ENCODE measurements at regions not wholly inside any gene's neighbourhood (a gene's known extent, or its start where the extent isn't known, plus 50 kb on each side); places are given as distances from the start of the nearest gene placed in this dataset.

DNA sequence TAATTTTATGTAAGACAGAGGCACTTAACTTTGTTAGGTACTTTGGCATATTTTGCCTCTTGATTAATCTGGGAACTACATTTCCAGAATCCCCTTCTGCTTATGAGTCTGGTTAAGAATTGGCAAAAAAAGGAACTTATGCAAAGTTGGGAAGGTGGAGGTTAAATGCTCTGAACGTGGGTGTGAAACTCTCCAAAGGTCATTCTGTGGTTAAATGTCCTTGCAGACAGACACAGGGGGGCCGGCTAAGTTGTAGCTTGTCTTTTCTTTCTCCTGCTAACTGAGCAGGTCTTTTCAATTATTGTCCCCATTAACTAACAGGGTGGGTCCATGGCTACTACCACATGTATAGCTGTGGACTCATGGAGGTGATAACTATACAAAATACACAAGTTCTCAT lies 248.6 kb upstream of the NOVA1 start:
- DNase-seq (ENCODE audit: insufficient read length, low spot score) (no peak), FAIRE-seq (peak; percentile 71)

- FAIRE-seq: peak; percentile 78
- DNase-seq (ENCODE audit: insufficient read length, low spot score): no peak
These were observed 251.7 kb upstream of the NOVA1 start for GRCh38 chr14:26849514-26849913.

DNA sequence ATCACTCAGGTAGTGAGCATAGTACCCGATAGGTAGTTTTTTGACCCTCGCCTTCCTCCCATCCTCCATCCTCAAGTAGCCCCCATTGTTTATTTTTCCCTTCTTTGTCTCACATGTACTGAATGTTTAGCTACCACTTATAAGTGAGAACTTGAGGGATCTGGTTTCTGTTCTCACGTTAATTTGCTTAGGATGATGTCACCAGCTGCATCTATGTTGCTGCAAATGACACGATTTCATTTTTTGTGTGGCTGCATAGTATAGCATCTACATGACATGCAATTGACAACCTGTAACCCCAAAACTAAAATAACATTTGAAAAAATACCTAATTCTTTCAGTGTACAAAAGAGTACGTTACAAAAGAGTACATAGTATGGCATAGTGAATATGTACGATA lies 254.0 kb upstream of the NOVA1 start:
- DNase-seq (ENCODE audit: insufficient read length, low spot score) (no peak), FAIRE-seq (peak; percentile 90)

DNA sequence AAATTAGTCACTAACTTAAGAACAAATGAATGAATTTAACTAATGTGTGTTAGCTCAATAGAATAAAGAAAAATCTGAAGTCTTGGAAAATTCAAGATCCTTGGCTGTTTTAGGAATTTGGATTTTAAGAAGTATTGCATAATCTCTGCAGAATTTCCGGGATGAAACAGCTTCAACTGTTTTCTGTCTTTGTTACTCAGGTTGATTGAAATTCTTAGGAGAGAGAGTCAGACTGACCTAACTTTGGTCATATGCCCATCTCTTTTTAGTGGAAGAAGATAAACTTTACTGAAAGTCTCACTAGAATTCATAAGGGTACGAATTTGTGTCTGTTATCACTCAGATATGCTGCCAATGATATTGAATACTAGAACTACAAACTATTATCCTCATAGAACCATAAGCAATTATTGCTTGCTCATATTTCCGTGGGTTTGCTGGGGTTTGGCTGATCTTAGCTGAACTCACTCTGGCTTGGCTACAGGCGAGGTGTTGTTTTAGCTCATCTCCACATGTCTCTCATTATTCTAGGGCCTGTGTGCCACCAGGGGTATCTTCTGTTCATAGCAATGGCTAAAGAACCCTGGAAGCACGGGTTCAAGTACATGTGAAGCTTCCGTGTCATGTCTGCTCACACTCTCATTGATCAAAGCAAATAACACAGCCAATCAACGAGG lies 257.4 kb upstream of the NOVA1 start:
- DNase-seq (ENCODE audit: insufficient read length, low spot score) (peak; percentile 46), FAIRE-seq (peak; percentile 85)

DNA sequence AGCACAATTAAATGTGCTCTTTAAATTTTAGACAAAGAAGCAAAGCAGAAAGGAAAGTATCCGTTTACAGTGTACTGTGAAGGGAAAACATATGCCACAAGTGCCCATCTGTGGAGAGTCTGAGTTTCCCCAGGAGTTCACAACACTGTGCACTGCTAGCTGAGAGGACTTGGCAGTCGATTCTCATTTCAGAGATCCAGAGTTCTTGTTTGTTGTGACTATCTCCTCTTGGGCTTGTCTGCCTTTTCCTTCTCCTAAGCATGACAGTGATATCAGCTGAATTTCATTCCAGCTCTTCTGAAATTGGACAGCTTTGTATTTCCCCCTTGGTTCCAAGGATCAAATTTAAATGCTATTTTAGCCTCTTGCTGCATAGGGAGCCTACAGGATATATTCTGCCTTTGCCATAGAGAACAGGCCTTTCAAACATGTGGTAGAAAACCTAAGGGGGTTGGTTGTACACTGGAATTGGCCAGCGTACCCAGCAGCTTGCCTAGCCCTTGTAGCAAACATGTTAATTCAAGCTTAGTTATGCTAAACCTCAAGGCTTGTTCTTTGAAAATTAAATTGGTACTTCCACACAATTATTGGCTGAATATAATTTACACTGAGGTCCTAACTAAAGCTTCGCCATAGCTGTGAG lies 259.2 kb upstream of the NOVA1 start:
- DNase-seq (ENCODE audit: insufficient read length, low spot score) (no peak), FAIRE-seq (peak; percentile 88)

- DNase-seq (ENCODE audit: insufficient read length, low spot score) (no peak), FAIRE-seq (no peak)
These were observed 261.6 kb upstream of the NOVA1 start for GRCh38 chr14:26859483-26859882.

GRCh38 chr14:26860111-26860510 lies 262.3 kb upstream of the NOVA1 start:
- FAIRE-seq (no peak), DNase-seq (ENCODE audit: insufficient read length, low spot score) (no peak)

- peak; percentile 67 for FAIRE-seq
- DNase-seq (ENCODE audit: insufficient read length, low spot score): peak; percentile 60
These were observed 265.9 kb upstream of the NOVA1 start for GRCh38 chr14:26863736-26864135.

GRCh38 chr14:26866721-26867120 lies 268.9 kb upstream of the NOVA1 start:
- FAIRE-seq: no peak

DNA sequence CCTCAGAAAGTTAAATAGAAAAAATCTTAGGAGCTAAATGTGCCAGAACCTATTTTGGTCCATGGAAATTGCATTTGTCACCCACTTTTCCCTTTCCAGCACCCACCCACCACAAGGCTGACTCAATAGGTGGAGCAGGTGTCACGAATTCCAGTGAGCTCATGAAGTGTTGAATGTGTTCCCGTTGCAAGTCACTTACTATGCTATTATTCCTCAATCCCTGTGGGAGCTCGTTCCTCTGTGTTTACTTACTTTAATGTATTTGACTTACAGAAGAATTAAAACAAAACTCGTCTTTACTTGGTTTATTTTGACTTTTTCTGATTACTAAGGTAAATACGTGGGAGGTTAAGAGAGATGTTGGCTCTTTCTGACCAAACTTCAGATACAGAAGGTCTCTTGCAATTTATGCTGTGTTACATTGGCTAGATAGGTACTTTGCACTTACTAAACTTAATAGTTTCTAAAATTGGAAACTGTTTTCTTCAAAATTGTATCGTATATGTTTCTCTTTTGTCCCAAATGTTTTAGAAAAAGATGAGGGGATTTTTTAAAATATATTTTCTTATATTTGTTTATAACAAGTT lies 269.4 kb upstream of the NOVA1 start:
- peak; percentile 55 for FAIRE-seq
- DNase-seq (ENCODE audit: insufficient read length, low spot score): no peak

More at GRCh38 chr14:26866721-26867120, 268.9 kb upstream of the NOVA1 start:
- DNase-seq (ENCODE audit: insufficient read length, low spot score): no peak

DNA sequence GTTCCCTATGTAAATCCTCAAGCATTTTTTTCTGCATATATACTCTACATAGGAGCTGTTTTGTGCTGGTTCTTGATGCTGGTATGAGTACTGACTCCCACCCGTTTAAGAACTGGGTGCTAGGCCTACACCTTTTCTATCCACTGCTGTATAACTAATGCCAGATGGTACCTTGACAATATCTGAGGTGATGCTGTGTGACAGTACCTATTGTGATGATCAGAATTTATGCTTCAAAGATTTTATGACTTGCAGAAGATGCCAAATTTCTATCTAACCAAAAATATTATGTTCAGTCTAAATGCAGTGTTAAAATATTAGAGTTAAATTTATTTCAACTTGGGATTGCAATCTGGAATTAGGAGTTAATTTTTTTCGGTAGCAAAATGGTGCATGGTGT lies 272.3 kb upstream of the NOVA1 start:
- DNase-seq (ENCODE audit: insufficient read length, low spot score) (no peak), FAIRE-seq (no peak)

DNA sequence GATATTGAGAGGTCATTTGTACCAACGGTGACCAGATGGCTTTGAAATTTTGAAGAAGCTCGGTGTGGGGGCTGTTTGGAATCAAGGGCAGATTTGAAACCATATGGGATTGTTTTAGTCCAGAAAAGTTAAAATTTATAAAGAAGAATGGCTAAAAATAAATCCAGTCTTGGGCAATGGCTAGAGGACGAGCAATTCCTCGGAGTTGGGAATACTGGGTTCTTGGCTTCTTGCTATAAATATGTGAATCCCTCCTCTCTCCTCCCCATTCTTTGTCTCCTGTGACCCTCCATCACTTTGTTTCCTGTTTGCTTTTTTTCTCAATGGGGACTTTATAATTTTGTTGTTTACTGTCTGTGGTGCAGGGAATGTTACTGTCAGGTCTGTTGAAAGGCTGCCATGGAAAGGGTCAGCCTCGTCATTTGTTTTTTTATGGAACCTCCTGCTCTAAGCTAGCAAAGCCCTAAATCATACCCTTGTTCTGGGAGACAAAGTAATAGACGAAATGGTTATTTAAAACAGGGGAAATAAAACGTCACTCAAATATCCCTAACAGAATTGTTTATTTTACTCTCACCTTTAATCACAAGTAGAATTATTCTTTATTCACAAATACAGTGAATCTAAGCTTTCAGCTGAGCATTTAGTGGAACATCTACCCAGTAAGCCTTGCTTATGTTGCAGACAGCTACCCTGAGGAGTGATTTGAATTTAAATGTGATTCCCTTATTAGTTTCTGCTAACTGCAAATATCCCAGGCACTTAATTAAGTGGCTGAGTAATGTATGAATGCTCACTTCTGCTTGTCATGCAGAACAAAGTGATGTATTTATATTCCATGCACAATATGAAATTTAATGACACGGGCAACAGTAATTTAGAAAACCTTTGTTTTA lies 273.1 kb upstream of the NOVA1 start:
- DNase-seq (ENCODE audit: insufficient read length, low spot score): no peak
- peak; percentile 63 for FAIRE-seq

DNA sequence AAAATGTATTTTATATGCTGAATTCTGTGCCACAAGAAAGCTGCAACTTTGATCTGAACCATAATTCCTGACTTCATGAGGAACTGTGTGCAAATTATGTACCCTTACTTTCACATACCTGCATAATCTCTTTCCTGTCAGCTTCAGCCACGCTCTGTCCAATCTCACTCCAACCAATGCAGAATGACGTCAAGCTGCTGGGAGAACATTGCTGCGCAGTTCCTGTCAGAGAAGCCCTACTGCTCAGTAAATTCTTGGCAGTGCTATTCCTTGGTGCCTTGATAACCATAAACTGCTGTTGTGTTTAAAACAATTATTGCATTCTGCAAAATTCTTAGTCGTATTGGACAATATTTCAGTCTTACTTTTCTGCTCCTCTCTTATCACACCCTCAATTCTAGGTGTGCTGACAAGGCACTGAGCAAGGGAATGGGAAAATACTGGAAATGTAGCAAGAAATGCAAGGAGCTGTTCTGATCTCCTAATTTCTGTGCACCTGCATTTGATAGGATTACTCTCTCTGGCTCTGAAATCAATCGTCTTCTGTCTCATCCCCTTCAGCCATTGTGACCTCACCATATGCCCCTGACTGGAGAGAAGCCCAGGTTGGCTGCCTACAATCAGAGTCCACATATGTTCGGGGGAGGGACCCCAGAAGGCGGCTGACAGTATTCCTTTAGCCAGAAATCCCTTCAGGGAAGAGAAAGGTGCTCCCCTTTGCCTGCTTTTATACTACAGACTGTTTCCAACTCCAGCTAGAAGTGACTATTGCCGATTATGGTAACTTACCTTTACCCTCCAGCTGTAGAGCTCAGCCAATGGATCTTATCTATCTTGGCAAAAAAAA lies 274.9 kb upstream of the NOVA1 start:
- peak; percentile 87 for FAIRE-seq
- DNase-seq (ENCODE audit: insufficient read length, low spot score): no peak

DNA sequence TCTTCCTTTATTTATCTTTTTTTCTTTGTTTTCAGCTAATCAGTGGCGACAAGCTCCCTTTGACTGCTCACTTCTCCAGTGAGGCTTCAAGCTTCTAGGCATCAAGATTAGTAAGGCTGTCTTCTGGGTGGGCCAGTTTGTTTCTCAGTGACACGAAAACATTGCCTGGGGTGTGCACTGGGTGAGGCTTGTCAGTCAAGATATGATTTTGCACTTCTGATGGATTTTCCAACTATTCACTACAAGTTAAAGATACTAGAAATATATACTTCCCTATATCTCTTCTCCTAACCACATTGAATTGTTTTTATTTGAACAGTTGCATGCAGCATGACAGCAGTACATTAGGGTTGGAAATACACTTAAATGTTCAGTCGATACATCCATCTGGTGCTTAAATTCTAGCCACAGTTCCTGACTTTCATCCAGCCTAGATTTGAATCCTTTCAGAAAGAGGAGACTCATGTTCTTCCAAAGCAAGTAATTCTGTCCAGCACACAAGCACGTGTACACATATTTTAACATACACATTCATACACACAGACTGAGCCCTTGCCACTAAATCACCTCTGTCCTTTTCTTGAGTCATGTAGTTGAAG lies 275.6 kb upstream of the NOVA1 start:
- FAIRE-seq: peak; percentile 36
- DNase-seq (ENCODE audit: insufficient read length, low spot score): no peak

- DNase-seq (ENCODE audit: insufficient read length, low spot score): no peak
- peak; percentile 87 for FAIRE-seq
These were observed 290.0 kb upstream of the NOVA1 start for GRCh38 chr14:26887847-26888246.

- no peak for FAIRE-seq
These were observed 290.8 kb upstream of the NOVA1 start for GRCh38 chr14:26888592-26888991.

GRCh38 chr14:26896447-26896846 lies 298.6 kb upstream of the NOVA1 start:
- no peak for DNase-seq (ENCODE audit: insufficient read length, low spot score)
- FAIRE-seq: peak; percentile 48

More at GRCh38 chr14:26888592-26888991, 290.8 kb upstream of the NOVA1 start:
- no peak for DNase-seq (ENCODE audit: insufficient read length, low spot score)

DNA sequence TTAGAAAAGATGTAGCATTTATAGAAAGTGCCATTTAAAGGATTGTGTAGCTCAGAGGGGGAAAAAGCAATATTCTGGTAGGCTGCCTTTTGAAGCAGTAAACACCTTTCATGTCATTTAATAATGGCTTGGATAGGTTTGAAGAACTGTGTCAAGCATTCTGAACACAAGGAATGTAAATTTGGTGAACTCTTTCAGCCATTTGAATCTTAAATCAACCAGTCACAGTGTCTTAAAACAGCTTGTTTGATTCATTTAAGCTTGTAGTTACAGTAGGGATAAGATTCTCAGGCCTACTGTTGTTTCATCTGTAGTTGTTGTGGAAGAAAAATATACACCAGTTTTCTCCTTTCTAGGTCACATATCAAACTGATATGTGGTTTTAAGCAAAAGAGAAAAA lies 299.4 kb upstream of the NOVA1 start:
- peak; percentile 26 for FAIRE-seq
- no peak for DNase-seq (ENCODE audit: insufficient read length, low spot score)

- no peak for FAIRE-seq
- DNase-seq (ENCODE audit: insufficient read length, low spot score): no peak
These were observed 307.4 kb upstream of the NOVA1 start for GRCh38 chr14:26905229-26905628.

DNA sequence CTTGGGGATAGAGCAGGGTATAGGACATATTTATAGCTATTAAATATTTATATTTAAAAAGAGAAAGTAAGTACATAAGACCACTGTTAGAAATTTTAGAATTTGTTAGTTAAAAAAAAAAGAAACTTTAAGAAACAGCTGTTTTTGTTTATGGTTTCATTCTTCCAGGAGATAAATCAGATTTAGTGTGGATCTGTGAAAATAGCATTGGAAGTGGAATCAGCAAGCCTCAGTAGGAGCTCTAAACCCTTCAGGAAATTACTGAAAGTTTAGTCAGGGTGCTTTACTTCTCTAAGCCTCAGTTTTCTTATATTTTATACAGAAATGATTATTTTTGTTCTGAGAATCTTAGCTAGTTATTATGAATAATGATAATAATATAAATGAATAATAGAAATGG lies 316.0 kb upstream of the NOVA1 start:
- FAIRE-seq (no peak), DNase-seq (ENCODE audit: insufficient read length, low spot score) (no peak)

Measured in HTR-8/SVneo (cell line).